Panc1 (cell line): ENCODE measurements at regions not wholly inside any gene's neighbourhood (a gene's known extent, or its start where the extent isn't known, plus 50 kb on each side); places are given as distances from the start of the nearest gene placed in this dataset.

Source experiments
- ATAC-seq: fragments of 200-7000 bp; cut with Tn5 transposase; 2 replicates; pipeline ENCODE4 v1.9.1; 2020; ENCODE audit warnings: mild to moderate bottlenecking, moderate library complexity
- BruUV-seq: library from RNA; stranded (reverse); fragments of 400-500 nt; replicated peaks from 2 replicates; lab custom pipeline; 2021; lab: Mats Ljungman, UMichigan
- CTCF ChIA-PET: fragments of 300-600 bp; sonication (Branson Sonifier 250); formaldehyde crosslinking; loops from one replicate; lab custom pipeline; 2022; ENCODE audit warnings: antibody characterized with exemption; lab: Charles Lee
- POLR2A ChIA-PET: fragments of 300-600 bp; sonication (Branson Sonifier 250); formaldehyde crosslinking; loops from one replicate; lab custom pipeline; 2022; ENCODE audit warnings: antibody characterized with exemption; lab: Charles Lee
- DNase-seq: peaks from one replicate; pipeline ENCODE4 v3.0.0-alpha.2; 2010; ENCODE audit warnings: low read depth, low spot score
- H3K27ac ChIP-seq: 2 replicates; pipeline ENCODE4 v1.5.1; 2011; ENCODE audit warnings: mild to moderate bottlenecking, low read length, inconsistent platforms
- H3K27me3 ChIP-seq: fragments of 200-500 bp; sonication (Bioruptor generic); 2 replicates; pipeline ENCODE4 v1.6.0; 2014; ENCODE audit warnings: low read length, inconsistent platforms; ENCODE audit not compliant: control insufficient read depth, insufficient read depth
- H3K36me3 ChIP-seq: fragments of 200-500 bp; sonication (Bioruptor generic); 2 replicates; pipeline ENCODE4 v1.5.1; 2014; ENCODE audit warnings: inconsistent platforms, mild to moderate bottlenecking, low read length, moderate library complexity; ENCODE audit not compliant: control insufficient read depth, insufficient read depth
- H3K4me1 ChIP-seq: 2 replicates; pipeline ENCODE4 v1.5.1; 2011; ENCODE audit warnings: inconsistent platforms, mild to moderate bottlenecking, low read length, moderate library complexity; ENCODE audit not compliant: control insufficient read depth, insufficient read depth
- H3K4me3 ChIP-seq, 2 experiments: 2 replicates each; pipeline ENCODE4 v1.5.1; 2011 to 2012; ENCODE audit warnings: low read depth in 2 of 2, low read length in 2 of 2, mild to moderate bottlenecking in 2 of 2, inconsistent platforms in 1 of 2, moderate library complexity in 1 of 2
- H3K9me3 ChIP-seq: fragments of 200-500 bp; sonication (Bioruptor generic); 2 replicates; pipeline ENCODE4 v1.5.1; 2014; ENCODE audit warnings: low read depth, mild to moderate bottlenecking, inconsistent platforms, low read length, moderate library complexity; ENCODE audit not compliant: control insufficient read depth, insufficient read depth
- CTCF ChIP-seq: fragments of 450-650 bp; IDR thresholded peaks from 2 replicates; pipeline ENCODE4 v1.5.1; 2017; ENCODE audit warnings: mild to moderate bottlenecking
- POLR2AphosphoS5 ChIP-seq: IDR thresholded peaks from 2 replicates; pipeline ENCODE4 v1.6.1; 2012; ENCODE audit warnings: mild to moderate bottlenecking, low read depth, low read length, moderate library complexity
- REST ChIP-seq, 2 experiments: IDR thresholded peaks; 2 replicates each; pipeline ENCODE4 v1.6.1; 2011 to 2012; ENCODE audit warnings: low read depth in 2 of 2, control low read depth in 1 of 2, low read length in 1 of 2, mild to moderate bottlenecking in 1 of 2, moderate library complexity in 1 of 2; ENCODE audit not compliant: insufficient read depth in 1 of 2
- SIN3A ChIP-seq: IDR thresholded peaks from 2 replicates; pipeline ENCODE4 v1.6.1; 2012; ENCODE audit warnings: low read depth, mild to moderate bottlenecking, low read length, moderate library complexity, borderline replicate concordance; ENCODE audit not compliant: insufficient read depth
- TCF7L2 ChIP-seq: IDR thresholded peaks from 2 replicates; pipeline ENCODE4 v1.6.1; 2011; ENCODE audit warnings: mild to moderate bottlenecking, low read depth, low read length, inconsistent platforms
- in situ Hi-C: cut with HindIII; loops from 2 replicates; pipeline ENCODE4 v1.10.0; 2016; ENCODE audit warnings: low sequenced_read_pairs, low pct_unique_long_range_greater_than_20kb
- intact Hi-C: fragments of 100-400 bp; cut with micrococcal nuclease; formaldehyde crosslinking; loops from one replicate; pipeline ENCODE4 v1.10.0; 2022; ENCODE audit not compliant: unreplicated experiment

GRCh38 chr13:91066745-91067144, 280.7 kb upstream of the MIR17HG start:
- Histone ChIP-seq H3K27me3 (no peaks in the 10 kb centered on the region), H3K4me1 (no peaks in the 10 kb centered on the region), H3K4me3 (no peak overlapping the region), H3K36me3 (no peaks in the 10 kb centered on the region), H3K27ac (no peak overlapping the region), H3K9me3 (no peaks in the 10 kb centered on the region)
- no TSS peak for BruUV-seq
- in situ Hi-C loops: no loop called here
- CTCF ChIA-PET: no interaction called here
- no peak for TF ChIP-seq POLR2AphosphoS5
- TF ChIP-seq SIN3A: no peak
- TF ChIP-seq REST (IDR thresholded peaks at IDR 0.05; ENCODE audit: insufficient read depth in 1 of 2, low read depth in 2 of 2, low read length in 1 of 2): no peak
- TF ChIP-seq CTCF: no peak
- TF ChIP-seq TCF7L2: no peak
- intact Hi-C loops: no loop called here
- POLR2A ChIA-PET: no interaction called here
- no peak for DNase-seq
- no peak for ATAC-seq

- no peak for DNase-seq
- ATAC-seq: no peak
- ChIA-PET POLR2A (no interaction called here), CTCF (no interaction called here)
- Histone ChIP-seq H3K27ac (no peak overlapping the region), H3K4me1 (no peaks in the 10 kb centered on the region), H3K4me3 (no peak overlapping the region), H3K36me3 (no peaks in the 10 kb centered on the region), H3K27me3 (no peaks in the 10 kb centered on the region), H3K9me3 (no peaks in the 10 kb centered on the region)
- in situ Hi-C loops: no loop called here
- no TSS peak for BruUV-seq
- TF ChIP-seq SIN3A (no peak), POLR2AphosphoS5 (no peak), CTCF (no peak), TCF7L2 (no peak), REST (IDR thresholded peaks at IDR 0.05; ENCODE audit: insufficient read depth in 1 of 2, low read depth in 2 of 2, low read length in 1 of 2) (no peak)
- intact Hi-C loops: no loop called here
Measured at GRCh38 chr13:91072486-91072885, 275.0 kb upstream of the MIR17HG start.
